H1 (cell line): ENCODE measurements at regions not wholly inside any gene's neighbourhood (a gene's known extent, or its start where the extent isn't known, plus 50 kb on each side); places are given as distances from the start of the nearest gene placed in this dataset.

Experiments
- CTCF ChIA-PET: fragments of 300-600 bp; sonication (Branson Sonifier 250); formaldehyde crosslinking; loops from one replicate; lab custom pipeline; 2021; ENCODE audit not compliant: partially characterized antibody; lab: Charles Lee
- POLR2A ChIA-PET: fragments of 300-600 bp; sonication (Branson Sonifier 250); formaldehyde crosslinking; loops from one replicate; lab custom pipeline; 2021; ENCODE audit warnings: inconsistent platforms; ENCODE audit not compliant: partially characterized antibody; lab: Charles Lee
- DNase-seq, 2 experiments: peaks; one replicate each; pipeline versions ENCODE4 v3.0.0 to v3.0.0-alpha.2; 2010 to 2022; ENCODE audit warnings: low spot score in 2 of 2, low read depth in 1 of 2, mixed read lengths in 1 of 2
- FAIRE-seq: peaks from 2 replicates; lab custom pipeline; 2011; peaks lifted over from hg19 to GRCh38; lab: Jason Lieb, UNC
- H2AFZ ChIP-seq: 2 replicates; pipeline ENCODE4 v1.8.1; 2012; ENCODE audit warnings: low read length, inconsistent platforms
- H2AK5ac ChIP-seq: 2 replicates; pipeline ENCODE4 v1.6.1; 2013; ENCODE audit warnings: low read depth, low read length
- H2BK120ac ChIP-seq: replicated peaks from 2 replicates; pipeline ENCODE3; 2013; ENCODE audit warnings: low read depth, low read length, inconsistent platforms
- H2BK12ac ChIP-seq: 2 replicates; pipeline ENCODE4 v1.6.1; 2013; ENCODE audit warnings: low read depth, low read length
- H2BK15ac ChIP-seq: 2 replicates; pipeline ENCODE4 v1.6.1; 2013; ENCODE audit warnings: low read length
- H2BK20ac ChIP-seq: 2 replicates; pipeline ENCODE4 v1.6.1; 2013; ENCODE audit warnings: low read length
- H2BK5ac ChIP-seq: 2 replicates; pipeline ENCODE4 v1.6.1; 2013; ENCODE audit warnings: low read depth, low read length
- H3K14ac ChIP-seq: 2 replicates; pipeline ENCODE4 v1.6.1; 2013; ENCODE audit warnings: inconsistent platforms; ENCODE audit not compliant: insufficient read length
- H3K18ac ChIP-seq: 2 replicates; pipeline ENCODE4 v1.6.1; 2013; ENCODE audit warnings: low read length; ENCODE audit errors: extremely low read depth
- H3K23ac ChIP-seq: 2 replicates; pipeline ENCODE4 v1.6.1; 2013; ENCODE audit warnings: inconsistent platforms; ENCODE audit not compliant: insufficient read length
- H3K23me2 ChIP-seq: 2 replicates; pipeline ENCODE4 v1.6.1; 2013; ENCODE audit warnings: low read depth, low read length
- H3K27ac ChIP-seq: 2 replicates; pipeline ENCODE4 v1.6.1; 2011; ENCODE audit warnings: low read depth, low read length, inconsistent platforms
- H3K27me3 ChIP-seq, 4 experiments: replicated peaks in 1 of 4; 1 replicate in 1 of 4; 2 replicates in 3 of 4; pipeline versions ENCODE4 v1.6.1 to v1.8.1; 2011 to 2013; ENCODE audit warnings: low read length in 3 of 4, mild to moderate bottlenecking in 3 of 4, inconsistent platforms in 2 of 4, mixed read lengths in 2 of 4, moderate library complexity in 1 of 4; ENCODE audit not compliant: control insufficient read depth in 3 of 4, insufficient read depth in 3 of 4; ENCODE audit errors: extremely low read depth in 1 of 4
- H3K36me3 ChIP-seq, 4 experiments: 2 replicates each; pipeline versions ENCODE4 v1.6.1 to v1.8.1; 2011 to 2013; ENCODE audit warnings: mild to moderate bottlenecking in 4 of 4, low read length in 3 of 4, moderate library complexity in 2 of 4, control low read depth in 1 of 4, inconsistent platforms in 1 of 4; ENCODE audit not compliant: insufficient read depth in 4 of 4, control insufficient read depth in 2 of 4
- H3K4ac ChIP-seq: replicated peaks from 2 replicates; pipeline ENCODE3; 2013; ENCODE audit warnings: low read length, low read depth, mixed read lengths, inconsistent platforms; ENCODE audit not compliant: insufficient read length
- H3K4me1 ChIP-seq, 4 experiments: replicated peaks in 1 of 4; 1 replicate in 1 of 4; 2 replicates in 3 of 4; pipeline versions ENCODE4 v1.6.1 to v1.8.1; 2011 to 2013; ENCODE audit warnings: low read length in 3 of 4, inconsistent platforms in 2 of 4, mixed read lengths in 1 of 4; ENCODE audit not compliant: insufficient read depth in 4 of 4, control insufficient read depth in 3 of 4
- H3K4me2 ChIP-seq, 2 experiments: 2 replicates each; pipeline versions ENCODE4 v1.6.1 to v1.8.1; 2011 to 2013; ENCODE audit warnings: low read depth in 2 of 2, low read length in 2 of 2, control low read depth in 1 of 2, inconsistent platforms in 1 of 2, mild to moderate bottlenecking in 1 of 2; ENCODE audit not compliant: insufficient read depth in 1 of 2
- H3K4me3 ChIP-seq, 4 experiments: fragments of 200-600, 300-600 bp in 1 of 4; sonication (generic), shearing (Covaris generic), sonication (Bioruptor Twin) in 1 of 4; 2 replicates each; pipeline versions ENCODE4 v1.5.1 to v1.8.1; 2011 to 2016; ENCODE audit warnings: low read length in 4 of 4, low read depth in 3 of 4, control low read depth in 2 of 4, inconsistent platforms in 2 of 4, mild to moderate bottlenecking in 2 of 4, mixed read lengths in 1 of 4, moderate library complexity in 1 of 4; ENCODE audit not compliant: insufficient read depth in 2 of 4; ENCODE audit errors: extremely low read depth in 1 of 4
- H3K56ac ChIP-seq: replicated peaks from 2 replicates; pipeline ENCODE3; 2013; ENCODE audit warnings: low read depth, mild to moderate bottlenecking, mixed read lengths, low read length, inconsistent platforms; ENCODE audit not compliant: insufficient read length
- H3K79me1 ChIP-seq: 2 replicates; pipeline ENCODE4 v1.6.1; 2013; ENCODE audit warnings: low read depth, low read length, control low read depth
- H3K79me2 ChIP-seq, 2 experiments: 2 replicates each; pipeline versions ENCODE4 v1.6.1 to v1.8.1; 2012 to 2013; ENCODE audit warnings: low read length in 2 of 2, mild to moderate bottlenecking in 2 of 2, inconsistent platforms in 1 of 2; ENCODE audit not compliant: insufficient read depth in 2 of 2, control insufficient read depth in 1 of 2
- H3K9ac ChIP-seq, 4 experiments: replicated peaks in 1 of 4; 1 replicate in 1 of 4; 2 replicates in 3 of 4; pipeline versions ENCODE4 v1.6.1 to v1.8.1; 2011 to 2013; ENCODE audit warnings: low read depth in 3 of 4, low read length in 3 of 4, control low read depth in 2 of 4, mild to moderate bottlenecking in 2 of 4, moderate library complexity in 2 of 4, inconsistent platforms in 1 of 4; ENCODE audit errors: extremely low read depth in 1 of 4
- H3K9me3 ChIP-seq, 2 experiments: 2 replicates each; pipeline versions ENCODE4 v1.6.1 to v1.8.1; 2012 to 2013; ENCODE audit warnings: mild to moderate bottlenecking in 2 of 2, moderate library complexity in 2 of 2, control low read depth in 1 of 2, inconsistent platforms in 1 of 2, low read depth in 1 of 2, low read length in 1 of 2, mixed read lengths in 1 of 2; ENCODE audit not compliant: insufficient read depth in 2 of 2
- H4K20me1 ChIP-seq, 2 experiments: replicated peaks in 1 of 2; 2 replicates each; pipeline versions ENCODE3 to v1.8.1; 2011 to 2013; ENCODE audit warnings: inconsistent platforms in 2 of 2, low read length in 2 of 2, mild to moderate bottlenecking in 1 of 2; ENCODE audit not compliant: insufficient read depth in 2 of 2, control insufficient read depth in 1 of 2
- H4K5ac ChIP-seq: 2 replicates; pipeline ENCODE4 v1.6.1; 2013; ENCODE audit warnings: low read length, low read depth, mixed read lengths, inconsistent platforms; ENCODE audit not compliant: insufficient read length
- H4K8ac ChIP-seq: 2 replicates; pipeline ENCODE4 v1.8.0; 2013; ENCODE audit warnings: mild to moderate bottlenecking, moderate library complexity, low read length, inconsistent platforms; ENCODE audit not compliant: insufficient read depth; ENCODE audit errors: extremely low read depth
- H4K91ac ChIP-seq: replicated peaks from 2 replicates; pipeline ENCODE3; 2013; ENCODE audit warnings: low read length, mixed read lengths, inconsistent platforms; ENCODE audit not compliant: insufficient read length
- ATF2 ChIP-seq: IDR thresholded peaks from 2 replicates; pipeline ENCODE4 v1.6.1; 2012; ENCODE audit warnings: low read length, inconsistent platforms
- BACH1 ChIP-seq: IDR thresholded peaks from 2 replicates; pipeline ENCODE4 v1.6.1; 2012; ENCODE audit warnings: low read length, improper control_type of control experiment
- E2F6 ChIP-seq: IDR thresholded peaks from 2 replicates; pipeline ENCODE4 v1.6.1; 2012; ENCODE audit warnings: inconsistent platforms
- EZH2 ChIP-seq: fragments of 200-600 bp; sonication (generic); IDR thresholded peaks from 2 replicates; pipeline ENCODE4 v1.7.1; 2012; ENCODE audit warnings: low read depth, mild to moderate bottlenecking, moderate library complexity, low read length, inconsistent platforms; ENCODE audit not compliant: severe bottlenecking
- GTF2F1 ChIP-seq: IDR thresholded peaks from 2 replicates; pipeline ENCODE4 v1.6.1; 2012; ENCODE audit warnings: low read depth, low read length, improper control_type of control experiment, borderline replicate concordance
- KDM4A ChIP-seq: IDR thresholded peaks from one replicate; pipeline ENCODE4 v1.7.1; 2012; ENCODE audit warnings: low read depth, mild to moderate bottlenecking, moderate library complexity, low read length, inconsistent platforms; ENCODE audit not compliant: severe bottlenecking
- NRF1 ChIP-seq: IDR thresholded peaks from 2 replicates; pipeline ENCODE4 v1.6.1; 2011; ENCODE audit warnings: mild to moderate bottlenecking, low read depth, low read length, improper control_type of control experiment
- RFX5 ChIP-seq: IDR thresholded peaks from 2 replicates; pipeline ENCODE4 v1.6.1; 2011; ENCODE audit warnings: low read depth, low read length, improper control_type of control experiment, borderline replicate concordance
- SAP30 ChIP-seq: fragments of 300-600 bp; sonication (generic); IDR thresholded peaks from 2 replicates; pipeline ENCODE4 v1.7.1; 2012; ENCODE audit warnings: low read length, moderate library complexity, mild to moderate bottlenecking, inconsistent platforms; ENCODE audit not compliant: insufficient read depth, insufficient replicate concordance
- SIRT6 ChIP-seq: IDR thresholded peaks from one replicate; pipeline ENCODE4 v1.7.1; 2012; ENCODE audit warnings: low read length, inconsistent platforms
- WGBS, 2 experiments: shearing (Covaris generic) in 1 of 2; methylation state at CpG; one replicate each; pipeline versions ENCODE4 v1.1.6 to v1.1.7; 2013 to 2015; ENCODE audit warnings: low lambda C conversion rate in 2 of 2, mixed read lengths in 2 of 2, inconsistent platforms in 1 of 2, low coverage in 1 of 2, missing lambda C conversion rate in 1 of 2; ENCODE audit not compliant: insufficient replicate concordance in 2 of 2, insufficient coverage in 1 of 2, insufficient read length in 1 of 2; ENCODE audit errors: extremely low coverage in 1 of 2, missing lambda C conversion rate in 1 of 2; 5-methylcytosine and 5-hydroxymethylcytosine counted together

- no peak for TF ChIP-seq SIRT6
- TF ChIP-seq EZH2: no peak
- no peak for TF ChIP-seq NRF1
- no peak for TF ChIP-seq E2F6
- TF ChIP-seq RFX5: no peak
- TF ChIP-seq SAP30: no peak
- TF ChIP-seq GTF2F1: no peak
- no peak for TF ChIP-seq ATF2
- TF ChIP-seq BACH1: no peak
- no peak for TF ChIP-seq KDM4A
- Histone ChIP-seq H3K36me3 (no peaks in the 10 kb centered on the region; a peak in 1 of 8 replicates), H4K5ac (no peak overlapping the region), H3K27me3 (no peaks in the 10 kb centered on the region), H2AFZ (no peak overlapping the region), H3K4ac (no peak overlapping the region), H3K4me1 (no peaks in the 10 kb centered on the region), H3K14ac (no peak overlapping the region), H3K56ac (no peak overlapping the region), H3K9ac (no peak overlapping the region), H2AK5ac (no peak overlapping the region), H3K27ac (no peak overlapping the region), H4K8ac (no peak overlapping the region), H3K9me3 (peaks cover 0 to 2% of the 10 kb centered on the region in 2 experiments; a peak in 1 of 4 replicates), H3K18ac (no peak overlapping the region), H4K20me1 (no peaks in the 10 kb centered on the region), H4K91ac (no peak overlapping the region), H2BK12ac (no peak overlapping the region), H3K23me2 (no peaks in the 10 kb centered on the region), H2BK15ac (no peak overlapping the region), H3K23ac (no peak overlapping the region), H3K79me1 (no peaks in the 10 kb centered on the region), H3K4me2 (no peak overlapping the region), H2BK20ac (no peak overlapping the region), H3K4me3 (no peak overlapping the region), H3K79me2 (no peaks in the 10 kb centered on the region), H2BK120ac (no peak overlapping the region), H2BK5ac (no peak overlapping the region)
- FAIRE-seq: no peak
- no peak for DNase-seq
- ChIA-PET POLR2A (no interaction called here), CTCF (interaction anchor here (0.6 to 1.4 kb wide), 4 partner anchors 9 to 982 kb away, joined by 3 to 4 read pairs (median 3); no protein-coding TSS in a partner anchor)
- 85% methylated on average over 1 of the region's 1 CpG; no CpG with 5 or more reads in 1 of the 2 experiments for WGBS, 2 experiments
Measured at GRCh38 chr13:83815598-83815997, 66.7 kb downstream of the SLITRK1 start.
